ENCODE measurements at regions not wholly inside any gene's neighbourhood (a gene's known extent, or its start where the extent isn't known, plus 50 kb on each side); places are given as distances from the start of the nearest gene placed in this dataset.

DNA sequence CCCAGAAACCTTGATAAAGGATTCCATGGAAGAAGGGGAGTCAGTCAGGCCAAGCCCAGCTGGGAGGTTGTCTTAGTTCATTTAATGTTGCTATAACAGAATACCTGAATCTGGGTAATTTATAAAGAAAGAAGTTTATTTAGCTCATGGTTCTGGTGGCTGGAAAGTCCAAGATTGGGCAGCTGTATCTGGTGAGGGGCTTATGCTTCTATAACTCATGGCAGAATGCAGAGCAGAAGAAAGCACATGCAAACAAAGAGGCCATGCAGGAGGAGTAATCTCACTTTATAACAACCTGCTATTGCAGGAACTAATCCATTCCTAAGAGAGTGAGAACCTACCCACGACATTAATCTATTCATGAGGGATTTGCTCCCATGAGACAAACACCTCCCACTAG is 54.2 kb upstream of the ANKRD1 start:
- no peak for DNase-seq (ENCODE audit: low read depth in 2 of 2, low spot score in 1 of 2)

DNA sequence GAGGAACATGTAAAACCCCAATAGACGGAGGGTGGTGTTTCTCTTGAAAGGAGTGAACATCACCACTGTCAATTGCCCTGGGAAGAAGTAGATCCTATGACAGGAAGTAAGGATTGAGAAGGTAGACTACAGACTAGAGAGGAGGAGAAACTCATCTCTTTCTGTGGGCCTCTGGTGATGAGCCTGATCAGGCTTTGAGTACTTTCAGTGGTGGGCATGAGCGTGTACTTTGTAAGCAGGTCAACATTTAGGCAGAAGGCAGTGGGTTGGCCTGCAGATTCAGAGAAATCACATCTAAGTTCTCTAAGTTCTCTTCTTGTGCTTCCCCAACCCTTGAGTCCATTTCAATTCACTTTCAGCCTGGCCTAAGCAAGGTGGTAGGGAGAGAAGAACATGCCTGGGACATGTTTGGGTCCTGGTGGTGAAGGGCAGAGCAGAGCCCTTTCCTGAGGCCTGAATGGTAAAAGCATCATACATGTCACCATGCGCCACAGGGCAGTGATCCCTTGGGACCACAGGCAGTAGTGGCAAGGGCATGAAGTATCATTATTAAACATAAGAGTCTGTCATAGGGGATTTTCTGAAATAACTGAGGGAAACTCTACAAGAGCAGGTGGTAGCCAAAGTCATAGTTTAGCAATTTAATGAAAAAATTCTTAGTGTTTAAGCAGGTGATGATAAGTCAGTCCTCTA is 56.4 kb upstream of the ANKRD1 start:
- no peak for DNase-seq (ENCODE audit: low read depth in 2 of 2, low spot score in 1 of 2)

DNA sequence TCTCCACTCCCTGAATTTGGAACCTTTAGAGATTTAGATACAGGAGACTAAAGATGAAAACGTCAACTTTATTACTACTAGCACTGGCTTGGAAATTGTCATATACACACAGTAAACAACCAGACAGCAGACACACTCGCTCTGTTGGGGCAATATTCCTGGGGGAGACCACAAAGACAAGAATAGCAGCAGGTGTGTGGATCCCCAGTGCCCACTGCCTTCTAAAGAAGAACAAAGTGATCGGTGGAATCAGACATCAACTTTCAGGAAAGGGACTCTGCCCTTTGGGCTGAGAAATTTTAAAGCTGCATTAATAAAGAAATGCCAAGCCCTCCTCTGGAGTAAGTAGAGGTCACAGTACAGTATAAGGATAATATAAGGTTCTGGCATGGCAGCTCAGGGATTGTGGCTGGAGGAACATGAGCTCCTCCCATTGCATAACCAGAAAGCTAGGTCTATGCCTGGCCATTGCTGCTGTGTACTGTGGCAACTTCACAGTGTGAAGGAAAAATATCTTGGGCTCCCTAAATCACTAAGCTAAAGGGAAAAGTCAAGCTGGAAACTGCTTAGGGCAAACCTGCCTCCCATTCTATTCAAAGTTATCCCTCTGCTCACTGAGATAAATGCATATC is 57.1 kb upstream of the ANKRD1 start:
- DNase-seq (ENCODE audit: low read depth in 2 of 2, low spot score in 1 of 2), result no peak

DNA sequence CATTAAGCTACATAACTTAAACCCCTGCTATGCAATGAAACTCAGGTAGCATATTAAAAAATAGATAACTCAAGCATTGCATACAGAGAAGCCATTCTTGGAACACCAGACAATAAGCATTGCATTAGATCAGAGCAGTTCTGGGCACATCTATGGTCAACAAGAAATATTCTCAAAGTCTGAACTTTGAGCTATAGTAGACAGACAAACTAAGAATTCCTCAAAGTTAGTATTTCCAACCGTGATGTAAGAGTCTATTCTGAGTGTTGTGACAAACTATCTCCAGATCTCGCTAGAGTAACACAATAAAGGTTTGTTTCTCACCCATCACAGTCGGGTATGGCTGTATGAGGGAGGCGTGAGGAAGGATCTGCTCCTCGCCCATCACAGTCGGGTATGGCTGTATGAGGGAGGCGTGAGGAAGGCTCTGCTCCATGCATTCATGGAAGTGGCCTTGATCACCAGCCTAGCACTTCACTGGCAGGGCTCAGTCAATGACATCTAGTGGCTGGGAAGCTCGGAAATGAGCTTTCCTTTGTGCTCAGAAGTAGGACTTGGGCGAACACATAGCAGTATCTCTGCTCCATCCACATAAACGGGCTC is 61.6 kb upstream of the ANKRD1 start:
- DNase-seq (ENCODE audit: low read depth in 2 of 2, low spot score in 1 of 2), result no peak

DNA sequence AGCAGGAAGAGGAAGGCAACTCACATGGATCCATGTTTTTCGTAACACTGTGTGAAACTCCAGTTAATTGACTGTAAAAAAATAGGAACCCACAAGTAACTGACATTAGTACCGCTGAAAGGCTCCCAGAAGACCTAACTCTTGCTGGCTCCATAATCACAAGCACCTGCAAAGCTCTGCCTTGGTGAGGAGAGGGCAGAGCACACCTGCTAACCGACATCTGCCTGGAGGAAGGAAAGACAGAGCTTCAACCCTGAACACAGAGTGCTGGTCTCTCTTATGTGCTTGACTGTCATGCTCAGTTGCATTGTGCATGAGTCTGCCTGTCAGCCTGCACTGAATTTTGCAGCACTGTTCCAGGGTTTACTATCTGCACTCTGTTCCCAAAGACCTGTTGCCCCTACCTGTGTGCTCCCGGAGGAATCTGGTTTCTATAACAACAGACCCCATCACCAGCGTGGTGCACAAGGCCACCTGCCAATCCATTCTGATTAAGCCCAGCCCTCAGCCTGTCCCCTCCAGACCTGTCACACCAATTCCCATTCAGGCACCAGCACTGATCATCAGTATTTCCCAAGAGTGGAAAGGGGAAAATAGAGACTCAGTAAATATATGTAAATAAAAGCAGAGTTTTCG is 63.1 kb upstream of the ANKRD1 start:
- DNase-seq (ENCODE audit: low read depth in 2 of 2, low spot score in 1 of 2), result no peak

DNA sequence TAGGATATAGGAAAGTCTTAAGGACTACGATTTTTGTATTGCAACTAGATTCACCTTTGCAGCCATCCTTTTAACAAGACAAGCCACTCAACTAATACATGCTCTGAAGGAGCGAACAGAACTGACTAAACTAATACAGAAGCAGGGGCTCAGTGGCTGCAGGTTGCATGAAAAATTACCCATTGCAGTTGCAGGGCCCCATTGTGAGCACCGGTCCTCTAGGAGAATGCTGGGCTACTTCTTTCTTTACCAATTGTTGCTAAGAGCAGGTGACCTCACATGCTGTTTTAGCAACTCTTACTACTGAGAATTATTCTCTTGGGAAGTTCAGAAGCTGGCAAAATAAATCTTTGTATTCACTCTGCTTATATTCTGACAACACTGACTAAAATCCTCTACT is 64.0 kb upstream of the ANKRD1 start:
- DNase-seq (ENCODE audit: low read depth in 2 of 2, low spot score in 1 of 2), result no peak

DNA sequence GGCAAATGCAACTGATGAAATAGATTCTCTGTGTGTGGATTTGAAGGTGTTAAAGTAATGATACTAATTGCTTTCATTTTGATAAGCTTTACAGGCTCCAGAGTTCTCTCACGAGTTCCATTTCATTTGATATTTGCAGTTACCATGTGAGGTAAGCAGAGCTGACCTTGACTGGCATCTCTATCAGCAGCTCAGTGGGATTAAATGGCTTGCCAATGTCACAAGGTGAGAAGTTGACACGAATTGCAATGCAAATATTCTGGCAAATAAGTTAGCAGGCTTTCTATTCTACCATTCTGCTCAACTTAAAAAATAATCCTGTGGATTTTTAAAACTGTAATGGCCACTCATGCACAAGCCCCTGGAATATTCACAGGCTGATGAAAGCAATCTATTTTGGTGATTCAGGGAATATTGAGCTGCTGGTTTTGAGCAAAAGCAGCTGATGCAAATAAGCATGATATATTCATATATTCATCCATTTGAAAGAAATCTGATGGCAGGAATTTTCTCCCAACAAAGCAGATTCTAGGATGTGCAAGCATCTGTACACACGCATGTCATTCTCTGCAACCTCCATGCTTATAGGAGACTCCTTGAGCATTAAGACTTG is 64.5 kb upstream of the ANKRD1 start:
- no peak for DNase-seq (ENCODE audit: low read depth in 2 of 2, low spot score in 1 of 2)

DNA sequence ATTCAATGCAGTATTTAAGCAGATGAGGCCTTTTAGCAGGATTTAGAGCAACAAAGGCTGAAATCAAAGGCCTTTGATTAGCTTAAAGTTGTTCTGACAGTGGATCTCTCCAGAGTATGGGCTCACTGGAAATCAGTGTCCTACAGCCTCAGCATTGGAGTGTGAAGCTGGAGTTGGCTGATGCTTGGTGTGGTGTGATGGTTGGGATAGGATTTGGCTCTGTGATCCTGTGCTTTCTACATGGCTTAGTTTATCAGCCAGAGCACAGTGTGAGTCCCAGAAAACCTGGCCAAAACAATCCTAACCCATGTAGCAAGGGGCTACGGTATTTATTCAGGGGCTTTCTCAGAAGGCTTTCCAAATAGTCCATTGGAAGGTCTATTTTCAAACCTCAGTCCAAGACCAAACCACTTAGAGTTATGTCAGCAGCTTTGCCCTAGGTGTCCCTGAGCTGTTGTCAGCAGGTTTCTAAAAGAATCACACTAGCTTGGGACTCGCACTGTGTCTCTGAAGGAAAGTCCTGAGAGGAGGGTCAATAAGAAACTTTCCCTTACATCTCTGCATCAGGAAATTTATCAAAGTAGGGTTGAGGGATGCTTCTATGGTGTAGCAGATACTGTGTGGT is 65.4 kb upstream of the ANKRD1 start:
- no peak for DNase-seq (ENCODE audit: low read depth in 2 of 2, low spot score in 1 of 2)

DNA sequence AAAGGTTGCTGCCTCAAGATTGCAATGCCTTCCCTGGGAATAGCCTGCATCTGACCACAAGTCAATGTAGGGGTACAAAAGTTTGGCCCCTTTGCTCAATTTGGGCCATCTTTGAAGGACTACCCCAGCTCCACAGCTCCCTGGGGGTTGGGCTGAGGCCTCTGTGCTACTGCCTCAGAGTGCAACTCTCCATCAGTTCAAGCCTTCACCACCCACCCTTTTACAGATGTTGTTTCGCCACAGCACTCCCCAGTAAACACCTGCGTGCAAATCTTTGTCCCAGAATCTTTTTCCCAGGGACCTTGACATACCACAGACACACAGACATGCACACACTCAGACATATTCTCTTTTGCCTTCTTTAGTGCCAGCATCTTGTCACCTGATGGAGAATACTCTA is 66.0 kb upstream of the ANKRD1 start:
- DNase-seq (ENCODE audit: low read depth in 2 of 2, low spot score in 1 of 2), result no peak

DNA sequence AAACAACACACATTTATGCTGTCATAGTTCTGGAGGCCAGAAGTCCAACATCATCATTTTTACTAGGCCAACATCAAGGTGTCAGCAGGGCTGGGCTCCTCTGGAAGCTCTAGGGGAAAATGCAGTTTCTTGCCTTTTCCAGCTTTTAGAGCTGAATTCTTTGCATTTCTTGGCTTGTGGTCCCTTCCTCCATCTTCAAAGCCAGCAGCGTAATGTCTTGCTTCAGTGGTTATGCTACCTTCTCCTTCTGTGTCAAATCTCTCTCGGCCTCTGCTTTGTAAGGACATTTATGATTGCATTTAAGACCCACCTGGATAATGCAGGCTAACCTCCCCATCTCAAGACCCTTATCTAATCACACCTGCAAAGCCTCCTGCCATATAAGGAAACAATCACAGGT is 66.5 kb upstream of the ANKRD1 start:
- no peak for DNase-seq (ENCODE audit: low read depth in 2 of 2, low spot score in 1 of 2)

DNA sequence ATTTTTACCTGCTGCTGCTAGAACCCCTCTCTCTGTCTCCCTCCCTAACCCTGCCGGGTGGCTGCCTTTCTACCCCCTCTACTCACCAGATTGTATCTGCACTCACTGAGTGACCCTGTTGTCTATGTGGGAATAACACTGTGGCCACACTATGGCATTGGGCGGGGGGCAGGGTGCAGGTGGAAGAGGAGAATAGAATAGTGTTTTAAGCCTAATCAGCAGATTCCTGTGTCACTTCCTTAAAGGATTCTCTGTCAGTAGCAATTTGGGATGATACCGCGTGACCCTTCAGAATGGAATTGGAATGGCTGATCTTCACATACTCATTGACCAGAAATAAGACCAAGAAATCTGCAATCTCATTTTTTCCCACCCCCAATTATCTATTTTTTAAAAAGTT is 67.1 kb upstream of the ANKRD1 start:
- no peak for DNase-seq (ENCODE audit: low read depth in 2 of 2, low spot score in 1 of 2)

DNA sequence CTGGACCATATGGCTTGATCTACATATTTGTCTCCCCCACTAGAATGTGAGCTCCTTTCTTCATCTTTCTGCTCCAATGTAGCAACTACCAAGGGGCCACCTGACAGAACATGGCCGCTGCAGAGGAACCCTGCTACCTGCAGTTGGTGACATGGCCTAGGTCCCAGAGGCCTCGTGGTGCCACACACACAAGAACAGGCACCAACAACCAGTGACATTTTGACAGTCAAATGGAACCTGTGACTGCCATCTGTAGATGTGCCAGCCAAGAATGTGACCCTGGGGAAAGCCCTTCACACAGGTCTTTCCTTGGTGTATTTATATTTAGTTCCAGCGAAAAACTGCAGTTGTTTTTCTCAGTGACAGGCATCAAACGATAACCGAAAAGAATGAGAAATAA is 67.9 kb upstream of the ANKRD1 start:
- DNase-seq (ENCODE audit: low read depth in 2 of 2, low spot score in 1 of 2), result no peak

DNA sequence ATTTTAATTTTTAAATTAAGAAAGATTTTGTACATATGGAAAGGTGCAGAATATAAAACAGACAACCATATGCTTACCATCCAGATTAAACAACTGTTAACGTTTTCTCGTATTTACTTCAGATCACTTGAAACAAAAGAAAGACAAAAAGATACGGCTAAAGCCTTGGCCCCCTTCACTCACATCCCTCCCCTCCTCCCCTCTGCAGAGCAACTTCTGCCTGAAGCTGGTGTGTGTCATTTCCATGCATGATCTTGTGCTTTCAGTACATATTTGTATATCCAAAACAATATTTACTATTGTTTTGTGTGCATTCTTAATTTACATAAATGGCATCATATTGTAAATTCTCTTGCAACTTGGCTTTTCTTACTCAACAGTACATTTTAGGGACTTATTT is 68.5 kb upstream of the ANKRD1 start:
- no peak for DNase-seq (ENCODE audit: low read depth in 2 of 2, low spot score in 1 of 2)

DNA sequence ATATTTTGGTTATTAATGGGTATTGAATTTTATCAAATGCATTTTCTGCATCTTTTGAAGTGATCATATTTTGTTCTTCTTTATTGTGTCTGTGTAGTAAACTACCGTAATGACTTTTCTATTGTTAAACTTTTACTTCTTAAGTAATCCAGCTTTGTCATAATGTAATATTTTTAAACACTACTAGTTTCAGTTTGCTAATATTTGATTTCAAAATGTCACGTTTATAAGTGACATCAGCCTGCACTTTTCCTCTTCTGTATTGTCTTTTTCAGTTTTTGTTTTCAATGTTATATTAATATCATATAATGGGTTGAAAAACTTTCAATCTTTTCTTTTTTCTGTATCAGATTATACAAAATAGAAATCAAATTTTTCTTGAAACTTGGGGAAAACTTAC is 71.6 kb upstream of the ANKRD1 start:
- no peak for DNase-seq (ENCODE audit: low read depth in 2 of 2, low spot score in 1 of 2)

DNA sequence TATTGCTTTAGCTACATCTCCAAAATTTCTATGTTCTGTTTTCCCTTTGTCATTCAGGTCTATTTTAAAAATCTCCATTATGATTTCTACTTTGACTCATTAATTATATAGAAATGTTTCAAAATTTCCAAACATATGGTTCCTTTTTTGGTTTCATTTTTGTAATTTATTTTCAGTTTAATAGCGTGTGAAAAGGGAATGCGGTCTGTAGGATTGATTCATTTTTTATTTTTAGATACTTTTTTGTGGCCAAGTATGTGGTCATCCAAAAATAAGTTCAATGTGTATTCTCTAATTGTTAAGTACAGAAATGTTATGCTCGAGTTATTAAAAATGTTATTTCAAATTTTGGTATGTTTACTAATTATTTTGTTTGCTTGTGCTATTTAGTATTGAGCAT is 72.5 kb upstream of the ANKRD1 start:
- DNase-seq (ENCODE audit: low read depth in 2 of 2, low spot score in 1 of 2), result no peak

DNA sequence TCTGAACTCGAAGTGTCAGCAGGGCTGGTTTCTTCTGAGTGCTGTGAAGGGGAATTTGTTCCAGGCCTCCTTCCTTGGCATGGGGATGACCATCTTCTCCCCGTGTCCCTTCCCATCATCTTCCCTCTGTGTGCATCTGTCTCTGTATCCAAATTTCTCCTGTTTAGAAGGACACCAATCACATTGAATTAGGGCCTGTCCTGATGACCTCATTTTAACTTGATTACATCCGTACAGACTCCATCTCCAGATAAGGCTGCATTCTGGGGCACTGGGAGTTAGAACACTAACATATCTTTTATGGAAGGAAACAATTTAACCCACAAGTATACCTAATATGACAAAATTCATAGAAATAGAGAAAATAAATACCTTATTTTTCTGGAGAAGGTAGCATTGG is 76.8 kb upstream of the ANKRD1 start:
- DNase-seq (ENCODE audit: low read depth in 2 of 2, low spot score in 1 of 2), result no peak

DNA sequence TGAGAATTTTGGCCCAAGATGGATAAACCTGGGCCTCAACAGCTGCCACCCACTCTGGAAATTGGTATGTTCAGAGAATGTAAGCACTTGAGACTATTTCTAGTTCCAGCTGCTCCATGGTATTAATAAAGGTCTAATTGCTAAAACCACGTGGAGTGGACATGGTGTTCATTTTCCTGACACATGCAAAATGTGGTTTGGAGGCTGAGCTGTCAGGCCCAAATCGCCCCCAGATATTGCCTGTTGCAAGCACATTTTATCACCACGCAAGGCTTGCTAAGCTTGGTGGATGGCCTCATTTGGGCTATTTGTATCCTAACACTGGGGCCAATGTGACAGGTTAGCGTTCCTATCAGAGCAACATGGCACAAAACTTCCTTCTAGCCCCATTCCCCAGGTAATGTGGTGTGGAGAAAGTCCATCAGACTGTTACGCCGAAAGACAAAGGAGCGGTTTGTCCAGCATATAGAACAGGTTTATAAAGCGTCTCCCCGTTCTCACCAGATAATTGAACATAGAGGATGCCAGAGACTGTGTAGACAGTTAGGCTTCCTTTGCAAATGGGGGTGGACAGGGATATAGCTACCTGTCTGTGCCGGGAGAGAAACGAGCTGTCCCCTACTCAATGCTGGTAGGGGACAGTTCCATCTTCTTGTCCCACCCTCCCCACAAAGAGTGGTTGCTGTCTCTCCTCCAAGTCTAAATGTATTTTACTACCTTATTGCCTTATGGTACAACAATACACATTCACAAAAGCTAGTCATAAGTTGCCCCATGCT is 78.0 kb upstream of the ANKRD1 start:
- no peak for DNase-seq (ENCODE audit: low read depth in 2 of 2, low spot score in 1 of 2)

DNA sequence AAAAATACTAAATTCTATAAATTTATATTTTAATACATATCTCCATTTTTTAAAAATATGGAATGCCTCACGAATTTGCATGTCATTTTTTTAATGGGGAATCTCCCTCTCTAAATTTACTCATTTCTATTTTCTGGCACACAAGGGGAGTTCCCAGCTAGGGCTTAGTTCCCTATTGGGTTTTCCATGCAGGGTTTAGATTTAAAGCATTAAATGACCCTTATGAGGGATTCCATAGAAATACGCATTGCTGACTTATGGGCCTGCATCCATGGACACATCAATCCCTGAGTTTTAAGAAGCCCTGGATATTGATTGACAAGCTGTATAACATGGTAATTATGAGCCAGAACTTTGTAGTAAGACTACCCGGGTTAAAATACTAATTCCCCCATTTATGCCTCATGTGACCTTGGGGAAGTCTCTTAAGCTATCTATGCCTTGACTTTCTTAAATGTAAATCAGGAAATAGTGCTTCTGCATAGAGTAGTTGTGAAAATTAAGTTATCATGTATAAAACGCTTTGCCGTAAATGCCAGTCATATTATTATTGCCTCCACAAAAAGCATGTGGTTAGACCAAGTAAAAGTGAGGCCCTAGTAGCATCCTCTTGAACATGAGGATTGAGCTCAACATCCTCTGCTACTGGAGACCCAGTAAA is 78.8 kb upstream of the ANKRD1 start:
- DNase-seq (ENCODE audit: low read depth in 2 of 2, low spot score in 1 of 2), result no peak

DNA sequence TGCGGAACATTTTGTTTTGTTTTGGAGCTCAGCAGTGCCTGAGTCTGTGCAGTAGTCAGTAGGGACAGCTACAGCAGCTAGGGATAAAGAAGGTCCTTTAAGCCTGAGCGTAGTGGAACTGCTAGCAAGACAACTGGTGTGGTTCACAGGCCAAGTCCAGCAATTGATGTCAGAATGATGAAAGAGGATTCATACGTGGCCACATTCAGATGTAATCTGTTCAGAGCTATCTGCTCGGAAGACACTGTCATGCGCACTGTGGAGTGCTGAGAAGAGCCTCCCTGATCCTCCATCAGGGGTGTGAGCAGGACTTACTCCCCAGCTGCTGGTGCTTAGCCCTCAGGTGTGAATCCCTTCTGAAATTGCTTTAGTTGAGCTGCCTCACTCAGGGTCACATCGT is 79.6 kb upstream of the ANKRD1 start:
- DNase-seq (ENCODE audit: low read depth in 2 of 2, low spot score in 1 of 2), result no peak

DNA sequence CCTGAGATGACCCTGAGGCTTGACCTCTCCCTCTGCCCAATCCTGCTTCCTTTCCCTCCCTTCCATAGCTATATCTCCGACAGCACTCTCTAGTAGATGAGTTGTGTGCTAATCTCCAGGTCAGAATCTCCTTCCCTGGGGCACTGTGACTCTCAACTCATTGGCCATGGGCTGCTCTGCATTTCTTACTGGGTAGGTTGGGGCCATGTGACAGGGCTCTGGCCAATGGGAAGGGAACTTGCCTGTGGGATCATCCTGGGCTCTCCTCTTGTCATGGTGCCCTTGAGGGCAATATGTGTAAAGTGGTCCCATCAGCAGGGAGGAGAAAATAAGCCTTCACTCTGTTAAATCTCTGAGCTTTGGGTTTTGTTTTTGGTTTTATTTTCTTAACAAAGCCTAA is 80.1 kb upstream of the ANKRD1 start:
- DNase-seq (ENCODE audit: low read depth in 2 of 2, low spot score in 1 of 2), result no peak

Data from stimulated activated CD8-positive, alpha-beta memory T cell treated with anti-CD3 and anti-CD28 coated beads, Interleukin-4, amount 100 ng/mL, for 1 hour (primary cell).